OCI-LY7 (cell line): ENCODE measurements at regions not wholly inside any gene's neighbourhood (a gene's known extent, or its start where the extent isn't known, plus 50 kb on each side); places are given as distances from the start of the nearest gene placed in this dataset.
A peak's percentile ranks its signal among the peaks of the same experiment; 100 is the strongest.

Experiments
- BruUV-seq: library from RNA; stranded (reverse); fragments of 400-500 nt; replicated peaks from 2 replicates; lab custom pipeline; 2021; lab: Mats Ljungman, UMichigan
- CTCF ChIA-PET: fragments of 300-600 bp; sonication (Branson Sonifier 250); formaldehyde crosslinking; loops from one replicate; lab custom pipeline; 2022; ENCODE audit warnings: antibody characterized with exemption; ENCODE audit not compliant: unreplicated experiment; lab: Charles Lee
- POLR2A ChIA-PET: fragments of 300-600 bp; sonication (Branson Sonifier 250); formaldehyde crosslinking; loops from one replicate; lab custom pipeline; 2022; ENCODE audit warnings: antibody characterized with exemption; lab: Charles Lee
- DNase-seq: peaks from one replicate; pipeline ENCODE4 v3.0.0-alpha.2; 2015; ENCODE audit warnings: low spot score
- H2AFZ ChIP-seq: fragments of 200-600 bp; sonication (generic), shearing (Covaris generic); 2 replicates; pipeline ENCODE4 v1.6.1; 2014; ENCODE audit warnings: mild to moderate bottlenecking, antibody characterized with exemption, low read length, moderate library complexity
- H3K27ac ChIP-seq: fragments of 200-600 bp; sonication (generic); 2 replicates; pipeline ENCODE4 v1.5.1; 2014; ENCODE audit warnings: mixed run types, low read depth, mild to moderate bottlenecking, moderate library complexity, low read length, inconsistent platforms; ENCODE audit not compliant: poor library complexity, severe bottlenecking
- H3K36me3 ChIP-seq: fragments of 200-600 bp; sonication (generic); 2 replicates; pipeline ENCODE4 v1.6.1; 2014; ENCODE audit warnings: mild to moderate bottlenecking, antibody characterized with exemption, low read length, moderate library complexity, mixed read lengths; ENCODE audit not compliant: insufficient read depth
- H3K4me1 ChIP-seq: fragments of 200-600 bp; sonication (generic); 2 replicates; pipeline ENCODE4 v1.5.1; 2014; ENCODE audit warnings: mild to moderate bottlenecking, low read length; ENCODE audit not compliant: insufficient read depth, poor library complexity, severe bottlenecking
- H3K4me2 ChIP-seq: fragments of 200-600 bp; sonication (generic); 2 replicates; pipeline ENCODE4 v1.6.1; 2014; ENCODE audit warnings: mild to moderate bottlenecking, low read length
- H3K4me3 ChIP-seq: fragments of 200-600 bp; sonication (generic); 2 replicates; pipeline ENCODE4 v1.5.1; 2014; ENCODE audit warnings: mild to moderate bottlenecking, low read depth, low read length; ENCODE audit not compliant: poor library complexity, severe bottlenecking
- H3K79me2 ChIP-seq: fragments of 200-600 bp; sonication (generic); 2 replicates; pipeline ENCODE4 v1.6.1; 2016; ENCODE audit warnings: low read depth, mild to moderate bottlenecking, low read length, moderate library complexity, mixed read lengths; ENCODE audit not compliant: insufficient read depth
- H3K9me2 ChIP-seq: fragments of 200-600 bp; sonication (generic); 2 replicates; pipeline ENCODE4 v1.6.1; 2016; ENCODE audit warnings: mild to moderate bottlenecking, low read length, mixed read lengths; ENCODE audit not compliant: insufficient read depth
- H3K9me3 ChIP-seq: fragments of 200-600 bp; sonication (generic); 2 replicates; pipeline ENCODE4 v1.6.1; 2014; ENCODE audit warnings: mild to moderate bottlenecking, mixed run types, low read length, mixed read lengths
- H4K20me1 ChIP-seq: fragments of 200-600 bp; sonication (generic); 2 replicates; pipeline ENCODE4 v1.6.1; 2014; ENCODE audit warnings: mild to moderate bottlenecking, antibody characterized with exemption, low read length, moderate library complexity, mixed read lengths; ENCODE audit not compliant: insufficient read depth
- CTCF ChIP-seq: fragments of 200-600 bp; sonication (generic); conservative IDR thresholded peaks from 2 replicates; pipeline ENCODE4 v1.5.1; 2014; ENCODE audit warnings: mild to moderate bottlenecking, antibody characterized with exemption, low read length, moderate library complexity, mixed read lengths
- EZH2phosphoT487 ChIP-seq: fragments of 200-600 bp; sonication (generic); IDR thresholded peaks from 2 replicates; pipeline ENCODE4 v1.6.1; 2018; ENCODE audit warnings: low read depth, borderline replicate concordance, mild to moderate bottlenecking, mixed run types, antibody characterized with exemption, low read length, moderate library complexity, mixed read lengths
- intact Hi-C: fragments of 100-400 bp; cut with micrococcal nuclease; formaldehyde crosslinking; loops from one replicate; pipeline ENCODE4 v1.10.0; 2022; ENCODE audit not compliant: unreplicated experiment

GRCh38 chr7:81533426-81533825, 236.4 kb downstream of the HGF start:
- H3K27ac ChIP-seq = no peak overlapping the region
- DNase-seq = no peak
- H3K4me1 ChIP-seq = no peaks in the 10 kb centered on the region
- H2AFZ ChIP-seq = no peak overlapping the region
- intact Hi-C loops = no loop called here
- H3K9me2 ChIP-seq = no peaks in the 10 kb centered on the region
- no peaks in the 10 kb centered on the region for H3K36me3 ChIP-seq
- no peak overlapping the region for H3K4me3 ChIP-seq
- TF ChIP-seq EZH2phosphoT487 (no peak), CTCF (no peak)
- H3K4me2 ChIP-seq = no peak overlapping the region
- H4K20me1 ChIP-seq = no peaks in the 10 kb centered on the region
- BruUV-seq = no TSS peak
- ChIA-PET POLR2A (interaction anchor here (0.6 kb wide), 1 partner anchor 947 kb away, joined by 3 read pairs; no protein-coding TSS in a partner anchor), CTCF (no interaction called here)
- H3K79me2 ChIP-seq = no peaks in the 10 kb centered on the region
- H3K9me3 ChIP-seq = no peaks in the 10 kb centered on the region

- Histone ChIP-seq H3K9me3 (no peaks in the 10 kb centered on the region), H3K36me3 (no peaks in the 10 kb centered on the region), H2AFZ (no peak overlapping the region), H3K79me2 (no peaks in the 10 kb centered on the region), H3K27ac (no peak overlapping the region), H3K4me3 (no peak overlapping the region), H3K4me1 (no peaks in the 10 kb centered on the region), H3K4me2 (no peak overlapping the region), H3K9me2 (no peaks in the 10 kb centered on the region), H4K20me1 (no peaks in the 10 kb centered on the region)
- ChIA-PET CTCF (no interaction called here), POLR2A (interaction anchor here (0.6 kb wide), 1 partner anchor 1161 kb away, joined by 3 read pairs; no protein-coding TSS in a partner anchor)
- TF ChIP-seq EZH2phosphoT487 (no peak), CTCF (no peak)
- intact Hi-C loops = no loop called here
- no peak for DNase-seq
- BruUV-seq = no TSS peak
These were observed 240.1 kb downstream of the HGF start for GRCh38 chr7:81529785-81530184.

GRCh38 chr7:81527651-81528050, 242.2 kb downstream of the HGF start:
- BruUV-seq = no TSS peak
- Histone ChIP-seq H3K4me3 (no peak overlapping the region), H3K79me2 (no peaks in the 10 kb centered on the region), H4K20me1 (no peaks in the 10 kb centered on the region), H3K27ac (no peak overlapping the region), H3K4me2 (no peak overlapping the region), H3K36me3 (no peaks in the 10 kb centered on the region), H3K9me2 (no peaks in the 10 kb centered on the region), H3K9me3 (no peaks in the 10 kb centered on the region), H3K4me1 (no peaks in the 10 kb centered on the region), H2AFZ (no peak overlapping the region)
- DNase-seq = peak; percentile 12
- intact Hi-C loops = no loop called here
- ChIA-PET POLR2A (no interaction called here), CTCF (no interaction called here)
- TF ChIP-seq EZH2phosphoT487 (no peak), CTCF (peak; percentile 56)
